ENCODE measurements at regions not wholly inside any gene's neighbourhood (a gene's known extent, or its start where the extent isn't known, plus 50 kb on each side); places are given as distances from the start of the nearest gene placed in this dataset.

DNA sequence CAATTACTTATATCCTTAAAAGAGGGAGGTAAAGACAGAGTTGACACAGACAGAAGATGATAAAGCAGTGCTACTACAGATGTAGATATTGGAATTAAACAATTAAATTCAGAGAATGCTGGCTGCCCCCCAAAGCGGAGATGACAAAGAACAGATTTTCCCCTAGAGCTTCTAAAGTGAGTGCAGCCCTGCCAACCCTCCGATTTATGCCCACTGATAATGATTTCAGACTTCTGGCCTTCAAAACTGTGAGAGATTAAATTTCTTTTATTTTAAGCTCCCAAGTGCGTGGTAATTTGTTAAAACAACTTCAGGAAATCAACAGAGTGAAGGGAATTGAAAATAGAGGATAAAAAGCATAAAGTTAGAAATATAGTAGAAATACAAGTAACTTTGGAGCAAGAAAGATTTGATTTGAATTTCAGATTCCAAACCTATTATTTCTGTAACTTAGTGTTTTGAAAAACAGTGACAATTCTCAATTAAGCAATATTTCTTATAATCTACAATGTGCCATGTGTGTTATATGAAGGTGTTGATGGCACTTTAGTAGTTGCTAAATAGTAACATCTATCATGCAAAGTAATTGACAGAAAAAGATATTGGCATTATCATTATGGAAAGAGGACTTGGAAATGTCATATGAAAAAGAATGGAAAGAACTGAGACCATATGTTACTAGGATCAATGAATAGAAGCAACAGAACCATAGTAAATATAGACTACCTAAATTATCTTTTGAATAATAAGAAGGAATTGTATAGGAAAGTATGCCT lies 946.4 kb upstream of the PTPRD start:
- TF ChIP-seq, protein P1, sequence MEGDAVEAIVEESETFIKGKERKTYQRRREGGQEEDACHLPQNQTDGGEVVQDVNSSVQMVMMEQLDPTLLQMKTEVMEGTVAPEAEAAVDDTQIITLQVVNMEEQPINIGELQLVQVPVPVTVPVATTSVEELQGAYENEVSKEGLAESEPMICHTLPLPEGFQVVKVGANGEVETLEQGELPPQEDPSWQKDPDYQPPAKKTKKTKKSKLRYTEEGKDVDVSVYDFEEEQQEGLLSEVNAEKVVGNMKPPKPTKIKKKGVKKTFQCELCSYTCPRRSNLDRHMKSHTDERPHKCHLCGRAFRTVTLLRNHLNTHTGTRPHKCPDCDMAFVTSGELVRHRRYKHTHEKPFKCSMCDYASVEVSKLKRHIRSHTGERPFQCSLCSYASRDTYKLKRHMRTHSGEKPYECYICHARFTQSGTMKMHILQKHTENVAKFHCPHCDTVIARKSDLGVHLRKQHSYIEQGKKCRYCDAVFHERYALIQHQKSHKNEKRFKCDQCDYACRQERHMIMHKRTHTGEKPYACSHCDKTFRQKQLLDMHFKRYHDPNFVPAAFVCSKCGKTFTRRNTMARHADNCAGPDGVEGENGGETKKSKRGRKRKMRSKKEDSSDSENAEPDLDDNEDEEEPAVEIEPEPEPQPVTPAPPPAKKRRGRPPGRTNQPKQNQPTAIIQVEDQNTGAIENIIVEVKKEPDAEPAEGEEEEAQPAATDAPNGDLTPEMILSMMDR (IDR thresholded peaks at IDR 0.05; ENCODE audit: low read depth, low read length, missing control alignments): no peak
- no peak overlapping the region for H3K4me3 ChIP-seq (ENCODE audit: low read depth, low read length)
- DNase-seq (ENCODE audit: low read depth): no peak
- in situ Hi-C loops (cut with HindIII; ENCODE audit: low sequenced_read_pairs): no loop called here

DNA sequence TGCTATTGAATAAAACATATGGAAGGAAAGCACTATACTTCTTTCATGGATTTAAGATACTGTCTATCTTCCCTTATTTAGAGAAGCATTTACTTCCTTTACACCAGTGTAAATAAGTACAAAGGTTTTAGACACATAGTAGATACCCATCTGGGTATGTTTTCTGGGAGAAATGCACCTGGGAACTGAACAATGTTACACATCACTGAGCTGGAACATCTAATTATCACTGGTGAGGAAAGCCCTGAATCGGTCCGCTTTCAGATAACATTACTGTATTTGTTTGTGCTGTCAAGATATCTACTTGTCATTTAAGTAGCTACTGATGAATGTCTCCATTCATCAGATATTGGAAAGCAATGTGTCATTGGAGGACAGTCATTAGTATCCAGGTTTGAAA lies 964.7 kb upstream of the PTPRD start:
- TF ChIP-seq, protein P1 (IDR thresholded peaks at IDR 0.05; ENCODE audit: low read depth, low read length, missing control alignments): no peak
- H3K4me3 ChIP-seq (ENCODE audit: low read depth, low read length): no peak overlapping the region
- no peak for DNase-seq (ENCODE audit: low read depth)
- in situ Hi-C loops (cut with HindIII; ENCODE audit: low sequenced_read_pairs): no loop called here

DNA sequence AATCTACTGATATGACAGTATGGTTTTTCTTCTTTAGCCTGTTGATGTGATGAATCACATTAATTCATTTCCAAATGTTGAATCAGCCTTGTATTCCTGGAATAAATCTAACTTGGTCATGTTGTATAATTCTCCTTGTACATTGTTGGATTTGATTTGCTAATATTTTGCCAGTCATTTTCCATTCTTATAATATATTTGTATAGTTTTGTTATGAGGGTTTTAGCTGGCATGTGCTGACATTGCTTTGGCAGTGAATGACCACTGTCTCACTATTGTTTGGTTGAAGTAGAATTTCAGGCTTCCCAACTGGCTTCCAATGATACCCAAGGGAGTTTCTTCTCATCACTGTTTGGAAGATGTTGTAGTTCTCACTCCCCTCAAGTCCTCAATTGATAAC lies 983.0 kb upstream of the PTPRD start:
- TF ChIP-seq, protein P1 (IDR thresholded peaks at IDR 0.05; ENCODE audit: low read depth, low read length, missing control alignments): no peak
- no peak for DNase-seq (ENCODE audit: low read depth)

DNA sequence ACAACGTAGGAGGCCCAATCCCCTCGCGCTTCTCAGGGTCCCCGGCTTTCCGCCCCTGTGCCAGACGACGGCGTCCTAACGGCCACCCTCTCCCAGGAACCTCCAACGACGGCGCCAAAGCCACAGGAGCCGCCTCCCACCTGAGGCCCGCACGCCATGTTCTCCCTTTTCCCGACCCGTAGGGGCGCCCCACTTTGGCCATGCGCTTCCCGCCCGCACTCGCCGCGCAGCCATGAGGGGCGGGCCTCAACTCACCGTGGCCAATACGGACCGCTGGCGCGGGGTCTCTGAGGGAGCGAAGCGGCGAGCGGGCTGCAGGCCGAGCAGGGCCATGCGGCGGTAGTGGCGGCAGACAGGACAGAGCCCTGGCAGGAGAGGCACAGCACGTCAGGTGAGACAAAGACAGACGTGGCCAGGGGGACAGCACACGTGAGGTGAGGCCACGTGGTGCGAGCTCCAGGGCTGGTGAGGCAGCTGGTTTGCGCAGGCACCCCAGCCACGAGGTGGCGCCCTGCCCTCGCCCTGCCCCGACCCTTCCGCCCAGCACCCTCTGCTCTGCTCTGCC lies 1005.5 kb upstream of the PTPRD start:
- in situ Hi-C loops (cut with HindIII; ENCODE audit: low sequenced_read_pairs): no loop called here
- no peak overlapping the region for H3K4me3 ChIP-seq (ENCODE audit: low read depth, low read length)
- TF ChIP-seq, protein P1 (IDR thresholded peaks at IDR 0.05; ENCODE audit: low read depth, low read length, missing control alignments): no peak
- DNase-seq (ENCODE audit: low read depth): no peak

More for the DNA sequence above, 983.0 kb upstream of the PTPRD start:
- no peak overlapping the region for H3K4me3 ChIP-seq (ENCODE audit: low read depth, low read length)
- in situ Hi-C loops (cut with HindIII; ENCODE audit: low sequenced_read_pairs): no loop called here

DNA sequence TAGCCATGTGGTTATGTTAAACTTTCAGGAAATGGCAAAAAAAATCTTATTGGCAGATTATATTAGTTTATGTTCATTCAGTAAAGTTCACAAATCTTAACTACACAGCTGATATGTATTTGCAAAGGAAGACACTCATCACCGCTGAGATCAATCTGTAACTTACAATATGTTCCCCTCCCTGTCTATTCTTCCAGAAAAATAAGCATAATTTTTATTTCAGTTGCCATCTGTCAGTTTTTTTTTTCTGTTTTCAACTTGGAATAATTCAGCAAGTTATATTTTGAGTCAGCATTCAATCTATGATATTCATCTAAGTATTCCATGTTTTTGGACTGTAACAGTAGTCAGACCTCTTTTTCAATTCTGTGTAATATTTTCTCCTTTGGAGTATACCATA lies 1019.9 kb upstream of the PTPRD start:
- DNase-seq (ENCODE audit: low read depth): no peak
- TF ChIP-seq, protein P1 (IDR thresholded peaks at IDR 0.05; ENCODE audit: low read depth, low read length, missing control alignments): no peak
- in situ Hi-C loops (cut with HindIII; ENCODE audit: low sequenced_read_pairs): no loop called here
- no peak overlapping the region for H3K4me3 ChIP-seq (ENCODE audit: low read depth, low read length)

DNA sequence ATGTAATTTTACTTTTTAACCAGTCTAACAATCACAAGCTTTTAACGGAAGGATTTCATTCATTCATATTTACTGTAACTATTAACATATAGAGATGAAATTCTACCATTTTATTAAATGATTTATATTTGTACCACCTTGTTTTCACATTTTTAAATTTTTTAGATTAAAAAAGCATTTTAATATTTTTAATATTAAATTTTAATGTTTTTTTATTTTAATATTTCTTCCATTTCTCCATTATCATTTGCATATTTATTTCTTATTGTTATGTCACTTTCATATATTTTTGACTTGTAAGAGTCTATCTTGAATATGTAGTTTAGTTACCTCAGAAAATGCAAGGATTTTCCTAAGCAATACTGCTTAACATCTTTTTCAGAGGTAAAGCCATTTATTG lies 1034.0 kb upstream of the PTPRD start:
- no peak for DNase-seq (ENCODE audit: low read depth)
- in situ Hi-C loops (cut with HindIII; ENCODE audit: low sequenced_read_pairs): no loop called here
- TF ChIP-seq, protein P1 (IDR thresholded peaks at IDR 0.05; ENCODE audit: low read depth, low read length, missing control alignments): no peak

More for the DNA sequence above, 1034.0 kb upstream of the PTPRD start:
- H3K4me3 ChIP-seq (ENCODE audit: low read depth, low read length): no peak overlapping the region

All from astrocyte of the cerebellum (primary cell).